GM12891 (cell line): ENCODE measurements at regions not wholly inside any gene's neighbourhood (a gene's known extent, or its start where the extent isn't known, plus 50 kb on each side); places are given as distances from the start of the nearest gene placed in this dataset.

Source experiments
- POLR2A ChIP-seq: IDR thresholded peaks from 2 replicates; pipeline ENCODE4 v1.6.1; 2011; ENCODE audit warnings: low read depth, low read length, control low read depth
- POLR2AphosphoS5 ChIP-seq: IDR thresholded peaks from 2 replicates; pipeline ENCODE4 v1.6.1; 2011; ENCODE audit warnings: low read depth, low read length, control low read depth
- SPI1 ChIP-seq: IDR thresholded peaks from 2 replicates; pipeline ENCODE4 v1.6.1; 2011; ENCODE audit warnings: low read depth, low read length, control low read depth
- TAF1 ChIP-seq: IDR thresholded peaks from 2 replicates; pipeline ENCODE4 v1.6.1; 2011; ENCODE audit warnings: low read depth, low read length, control low read depth

GRCh38 chr9:90175865-90176264 lies 466.8 kb downstream of the DIRAS2 start:
- TF ChIP-seq POLR2AphosphoS5 (no peak), POLR2A (no peak), TAF1 (no peak), SPI1 (no peak)
